GM19455 (cell line): ENCODE measurements at regions not wholly inside any gene's neighbourhood (a gene's known extent, or its start where the extent isn't known, plus 50 kb on each side); places are given as distances from the start of the nearest gene placed in this dataset.

Experiments used
- ATAC-seq: cut with Tn5 transposase; IDR thresholded peaks from one replicate; pipeline ENCODE4 v1.9.1; 2021; ENCODE audit not compliant: unreplicated experiment

- no peak for ATAC-seq
Observed at GRCh38 chr4:123259676-123260646, 136.6 kb upstream of the SPRY1 start.

- ATAC-seq, result no peak
Observed at GRCh38 chr4:123260653-123261052, 135.9 kb upstream of the SPRY1 start.

GRCh38 chr4:123262080-123262479 lies 134.5 kb upstream of the SPRY1 start:
- ATAC-seq, result no peak

- no peak for ATAC-seq
Observed at GRCh38 chr4:123265443-123265842, 131.2 kb upstream of the SPRY1 start.

- no peak for ATAC-seq
Observed at GRCh38 chr4:123266221-123266620, 130.4 kb upstream of the SPRY1 start.

DNA sequence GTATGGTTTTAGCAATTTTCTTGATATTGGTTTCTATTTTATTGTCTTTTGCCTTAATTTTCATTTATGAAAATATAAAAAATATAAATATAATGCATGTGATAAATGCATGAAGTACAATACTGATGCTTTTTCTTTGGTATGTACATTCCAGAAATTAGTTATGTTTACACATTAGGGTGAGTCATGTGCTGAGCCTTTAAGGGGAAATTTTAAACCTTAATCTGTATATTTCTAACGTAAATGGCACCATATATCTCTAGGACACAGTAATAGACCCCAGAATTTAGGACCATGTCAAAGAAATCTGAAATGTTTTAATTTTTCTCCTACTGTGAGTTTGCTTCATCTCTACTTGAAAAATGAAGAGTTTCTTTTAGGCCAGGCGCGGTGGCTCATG lies 117.8 kb upstream of the SPRY1 start:
- no peak for ATAC-seq

GRCh38 chr4:123283371-123283895 lies 113.2 kb upstream of the SPRY1 start:
- ATAC-seq, result no peak

GRCh38 chr4:123284168-123284567 lies 112.4 kb upstream of the SPRY1 start:
- ATAC-seq, result no peak

DNA sequence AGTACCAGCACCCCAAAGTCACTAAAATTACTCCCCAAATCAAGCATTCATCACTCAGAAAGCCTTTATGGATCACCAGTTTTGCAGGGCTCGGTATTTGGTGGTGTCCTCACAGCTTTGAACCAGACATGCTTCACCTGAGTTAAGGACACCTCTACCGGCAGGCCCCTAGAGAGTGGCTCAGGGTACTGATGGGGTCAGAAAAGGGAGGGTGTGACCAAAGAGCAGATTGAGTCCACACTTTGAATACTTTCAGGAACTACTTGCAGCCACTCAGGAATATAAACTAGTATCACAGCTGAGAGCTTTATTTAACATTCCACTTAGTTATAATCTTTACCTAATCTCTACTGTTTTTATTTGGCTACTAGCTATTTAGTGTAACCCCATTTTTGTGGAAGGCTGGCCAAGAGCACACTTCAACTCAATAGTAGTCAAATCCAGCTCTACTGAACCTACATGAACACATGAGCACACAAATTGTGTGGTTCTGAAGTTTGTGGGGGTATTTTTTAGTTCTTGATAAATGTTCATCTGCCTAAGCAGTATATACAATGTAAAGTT lies 109.6 kb upstream of the SPRY1 start:
- no peak for ATAC-seq

DNA sequence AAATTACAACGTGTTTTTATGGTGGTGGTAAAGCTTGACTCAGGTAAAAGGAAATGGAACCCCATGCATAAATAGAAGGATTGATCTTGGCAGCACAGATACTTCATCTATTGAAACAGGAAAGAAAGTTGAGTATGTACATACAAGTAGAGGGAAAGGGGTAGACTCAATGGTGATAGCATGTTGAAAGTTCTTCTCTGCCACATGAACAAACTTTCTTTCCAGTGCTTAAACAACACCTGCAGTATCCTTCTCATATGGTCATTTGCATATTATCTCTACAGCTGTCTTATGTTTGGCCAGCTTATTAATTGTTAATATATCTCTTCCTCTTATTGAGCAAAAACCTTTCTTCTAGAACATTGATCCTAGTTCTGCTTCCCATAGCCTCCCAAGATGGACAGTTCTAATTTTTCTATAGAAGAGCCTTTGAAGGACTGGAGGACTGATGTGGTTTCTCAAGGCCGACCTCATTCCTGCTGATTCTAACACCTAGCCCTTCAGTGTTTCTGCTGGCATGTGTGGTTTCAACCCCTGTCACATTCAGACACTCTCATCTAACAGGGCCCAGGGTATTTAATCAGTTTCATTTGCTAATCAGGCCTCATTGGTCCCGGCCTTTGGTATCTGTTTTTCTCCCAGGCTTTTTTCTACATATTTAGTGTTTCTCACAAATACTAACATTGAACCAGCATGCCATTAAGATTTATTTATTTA lies 108.1 kb upstream of the SPRY1 start:
- no peak for ATAC-seq

DNA sequence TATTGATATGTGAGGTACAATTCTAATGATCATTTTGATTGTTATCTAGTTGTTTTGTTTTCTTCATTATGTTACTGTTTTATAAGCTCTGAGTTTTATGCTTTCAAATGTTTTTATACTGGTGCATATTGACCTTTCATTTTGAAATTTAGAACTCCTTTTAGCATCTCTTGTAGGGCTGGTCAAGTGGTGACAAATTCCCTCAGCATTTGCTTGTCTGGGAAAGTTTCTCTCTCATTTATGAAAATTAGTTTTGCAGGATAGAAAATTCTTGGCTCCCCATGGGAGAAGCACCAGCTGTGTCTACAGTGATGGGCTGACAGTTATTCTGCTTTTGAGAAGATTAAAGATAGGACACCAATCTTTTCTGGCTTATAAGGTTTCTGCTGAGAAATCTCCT lies 105.3 kb upstream of the SPRY1 start:
- ATAC-seq, result no peak

DNA sequence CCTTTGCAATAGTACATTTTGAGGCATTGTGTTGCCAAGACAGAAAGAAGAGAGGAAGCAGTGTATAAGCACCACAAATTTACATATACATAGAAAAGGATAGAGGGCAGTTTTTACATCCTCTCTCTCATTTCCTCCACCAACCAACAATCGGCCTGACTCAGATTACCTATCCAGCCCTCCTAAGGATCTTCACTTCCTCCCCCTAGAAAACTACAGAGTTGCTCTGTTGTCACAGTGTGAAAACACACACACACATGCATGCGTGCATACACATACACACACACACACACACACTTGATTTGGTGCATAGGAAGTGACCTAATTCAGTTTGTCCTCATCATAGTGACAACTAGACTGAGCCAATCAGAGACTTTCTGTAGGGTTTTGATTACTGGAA lies 98.8 kb upstream of the SPRY1 start:
- ATAC-seq, result no peak

DNA sequence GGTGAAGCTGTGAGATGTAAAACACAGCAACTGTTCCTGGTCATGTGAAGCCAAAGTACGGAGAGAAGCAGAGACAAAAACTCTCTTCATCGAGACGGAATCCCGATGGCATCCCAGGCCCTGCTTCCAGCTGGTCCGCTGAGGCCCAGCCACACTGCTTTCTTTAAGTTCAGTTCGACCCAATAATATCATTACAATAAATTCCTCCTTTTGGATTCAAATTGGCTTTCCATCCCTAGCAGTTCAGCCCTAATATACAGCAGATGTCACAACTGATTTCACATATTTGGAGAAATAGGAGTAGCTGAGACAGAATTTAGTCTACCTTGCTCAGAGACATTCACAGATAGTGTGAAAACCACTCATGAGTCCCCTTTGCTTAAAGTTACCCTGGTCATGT lies 98.3 kb upstream of the SPRY1 start:
- ATAC-seq, result no peak

GRCh38 chr4:123298801-123299200 lies 97.8 kb upstream of the SPRY1 start:
- no peak for ATAC-seq

DNA sequence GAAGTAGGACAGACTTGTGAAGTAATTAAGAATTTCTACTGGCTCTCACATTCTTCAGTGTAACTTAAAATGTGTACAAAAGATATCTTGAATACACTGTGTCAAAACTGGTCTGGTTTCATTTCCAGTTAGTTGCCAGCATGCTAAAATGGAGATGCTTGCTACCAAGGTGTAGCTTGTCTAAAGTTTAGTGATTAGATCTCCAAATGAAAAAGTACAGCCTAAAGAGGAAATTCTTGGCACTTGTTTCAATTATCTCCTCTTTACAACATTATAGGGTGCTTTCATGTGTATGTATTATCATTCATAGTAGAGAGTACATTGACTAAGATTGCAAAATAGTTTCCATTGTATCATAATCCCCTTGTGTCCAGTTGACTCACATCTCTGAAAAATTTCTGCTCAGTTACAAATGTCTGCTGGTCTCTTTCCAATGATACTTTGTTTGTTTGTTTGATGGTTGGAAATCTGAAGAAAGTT lies 97.3 kb upstream of the SPRY1 start:
- ATAC-seq, result no peak

GRCh38 chr4:123300222-123301039 lies 96.2 kb upstream of the SPRY1 start:
- no peak for ATAC-seq

GRCh38 chr4:123301923-123302322 lies 94.7 kb upstream of the SPRY1 start:
- no peak for ATAC-seq

- no peak for ATAC-seq
Observed at GRCh38 chr4:123304151-123304964, 92.2 kb upstream of the SPRY1 start.

GRCh38 chr4:123305736-123306135 lies 90.9 kb upstream of the SPRY1 start:
- ATAC-seq, result no peak

DNA sequence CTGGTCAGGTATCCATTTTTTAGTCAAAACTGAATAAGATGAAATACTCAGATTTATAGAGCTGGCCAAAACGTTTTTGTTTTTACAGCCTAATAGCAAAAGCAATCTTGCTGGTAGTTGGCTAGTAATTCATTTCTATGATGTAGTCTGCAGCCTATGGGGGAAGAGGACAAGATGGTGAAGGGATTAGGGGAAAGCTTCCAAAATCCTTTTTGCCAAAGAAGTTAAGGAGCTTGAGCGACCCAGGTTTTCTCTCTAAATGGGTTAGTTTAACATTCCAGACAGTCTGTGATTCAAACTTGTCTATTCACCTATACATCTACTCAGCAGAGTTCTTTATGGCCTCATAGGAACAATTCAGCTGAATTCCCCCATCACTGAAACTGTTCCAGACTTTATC lies 89.8 kb upstream of the SPRY1 start:
- no peak for ATAC-seq
